ENCODE measurements at regions not wholly inside any gene's neighbourhood (a gene's known extent, or its start where the extent isn't known, plus 50 kb on each side); places are given as distances from the start of the nearest gene placed in this dataset.

DNA sequence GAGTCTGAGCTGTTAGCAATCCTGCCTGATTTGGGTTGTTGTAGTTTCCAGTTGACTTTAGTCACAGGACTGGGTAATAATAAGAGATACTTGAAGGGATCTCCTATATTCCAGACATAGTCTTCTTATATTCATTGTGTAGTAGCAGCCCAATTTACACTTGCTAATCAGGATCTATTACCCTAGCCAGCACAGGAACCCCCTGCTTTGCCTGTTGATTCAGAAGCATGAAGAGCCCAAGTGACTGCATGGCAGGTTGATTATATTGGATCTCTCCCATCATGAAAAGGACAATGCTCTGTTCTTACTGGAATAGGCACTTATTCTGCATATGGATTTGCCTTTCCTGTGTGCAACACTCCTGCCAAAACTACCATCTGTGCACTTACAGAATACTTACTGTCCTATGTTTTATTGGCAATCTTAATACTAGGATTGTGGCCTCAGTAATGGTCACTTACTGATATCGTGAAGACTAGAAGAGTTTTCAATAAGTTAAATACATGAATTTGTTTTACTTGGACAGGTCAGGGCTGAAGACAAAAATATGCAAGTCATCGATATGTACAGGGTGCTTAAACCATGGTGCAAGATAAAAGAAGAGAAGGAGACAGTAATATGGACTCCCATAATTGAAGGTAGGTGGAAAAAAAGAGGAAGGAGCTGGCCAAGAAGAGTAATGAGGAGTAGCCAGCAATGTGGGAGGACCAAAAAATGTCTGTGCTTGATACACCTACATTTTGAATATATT is 304.1 kb downstream of the MCTP2 start:
- no peak for DNase-seq

DNA sequence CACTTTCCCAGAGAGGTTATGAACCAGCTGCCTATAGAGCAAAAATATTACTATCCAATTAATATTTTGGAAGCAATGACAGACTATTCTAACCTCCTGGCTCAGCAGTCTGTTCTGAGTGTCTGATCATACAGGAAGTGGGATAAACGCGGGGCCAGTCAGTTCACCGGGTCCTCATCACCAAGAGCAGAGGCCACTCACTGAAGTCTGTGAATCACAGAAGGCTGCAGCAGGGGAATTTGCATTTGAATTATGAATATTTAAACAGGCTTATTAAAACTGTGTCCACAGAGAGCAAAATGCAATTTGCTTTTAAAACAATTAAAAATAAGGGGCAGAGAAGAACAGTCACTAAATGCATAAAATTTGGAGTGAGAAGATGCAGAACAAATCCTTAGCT is 305.2 kb downstream of the MCTP2 start:
- DNase-seq, result no peak

DNA sequence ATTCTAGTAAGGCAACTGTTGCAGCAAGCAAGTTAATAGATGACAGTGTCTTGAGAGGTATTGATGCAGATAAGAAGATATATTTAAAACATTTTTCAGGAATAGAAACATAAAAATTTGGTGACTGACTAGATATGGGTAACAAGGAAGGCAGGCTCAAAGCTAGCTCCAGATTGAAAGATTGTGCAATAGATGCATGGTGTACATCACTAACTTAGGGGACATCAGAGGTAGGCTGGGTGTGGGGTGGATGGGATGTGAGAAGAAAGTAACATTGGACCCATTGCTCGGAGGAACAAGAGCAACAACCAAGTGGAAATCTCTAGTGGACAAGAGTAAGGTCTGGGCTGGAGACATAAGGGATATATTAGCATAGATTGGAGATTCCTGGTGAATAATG is 306.9 kb downstream of the MCTP2 start:
- no peak for DNase-seq

DNA sequence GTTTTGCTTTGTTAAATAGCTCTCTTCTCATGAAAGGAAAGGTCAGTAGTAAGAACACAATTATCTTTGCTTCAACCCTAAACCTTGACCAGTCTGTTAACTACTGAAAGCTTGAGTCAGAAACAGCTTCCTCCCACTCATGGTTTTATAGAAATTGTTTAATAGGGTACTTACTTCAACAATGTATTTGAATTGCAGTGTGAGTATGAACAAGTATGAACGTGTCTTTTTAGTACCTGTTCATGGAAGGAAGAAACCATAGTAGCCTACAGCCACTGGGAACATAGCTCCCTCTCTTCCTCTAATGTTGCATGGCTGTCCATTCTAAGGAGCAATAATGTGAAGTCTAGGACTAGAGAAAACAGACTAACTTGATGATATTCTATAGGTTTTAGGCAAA is 311.0 kb downstream of the MCTP2 start:
- DNase-seq, result no peak

DNA sequence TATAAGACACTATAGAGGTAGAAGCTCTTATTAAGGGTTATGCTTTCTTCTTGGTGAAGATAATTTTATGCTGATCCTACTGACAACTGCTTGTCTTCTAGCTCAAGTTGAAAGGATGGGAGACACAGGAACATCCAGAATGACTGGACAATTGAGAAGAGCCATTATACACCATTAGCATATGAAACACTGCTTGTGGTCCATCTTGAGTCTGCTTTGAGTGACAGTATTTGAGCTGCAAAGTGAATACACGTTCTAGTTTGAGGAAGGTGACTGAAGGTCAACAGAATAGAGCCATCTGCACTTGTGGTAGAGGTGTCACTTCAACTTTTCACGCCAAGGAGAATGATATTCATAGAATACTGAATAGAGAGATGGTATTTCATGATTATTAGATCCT is 315.4 kb downstream of the MCTP2 start:
- no peak for DNase-seq

DNA sequence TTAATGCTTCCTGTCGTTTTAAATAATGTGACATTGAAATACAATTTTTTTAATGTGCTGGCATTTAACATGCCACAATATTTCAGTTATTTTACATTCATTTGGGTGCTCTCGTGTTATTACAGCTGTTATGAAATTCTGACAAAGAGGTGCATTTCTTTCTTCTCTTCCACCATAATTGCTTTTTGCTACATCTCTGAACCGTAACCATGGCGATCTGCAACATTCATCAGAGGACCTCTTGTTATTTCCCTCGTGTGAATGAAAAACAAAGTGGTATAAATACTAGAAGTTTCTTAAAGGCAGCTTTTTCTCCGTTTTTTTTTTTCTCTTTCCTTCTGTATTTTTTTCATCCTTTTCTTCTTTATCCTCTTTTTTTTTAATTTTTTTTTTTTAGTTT is 316.4 kb downstream of the MCTP2 start:
- DNase-seq, result no peak

DNA sequence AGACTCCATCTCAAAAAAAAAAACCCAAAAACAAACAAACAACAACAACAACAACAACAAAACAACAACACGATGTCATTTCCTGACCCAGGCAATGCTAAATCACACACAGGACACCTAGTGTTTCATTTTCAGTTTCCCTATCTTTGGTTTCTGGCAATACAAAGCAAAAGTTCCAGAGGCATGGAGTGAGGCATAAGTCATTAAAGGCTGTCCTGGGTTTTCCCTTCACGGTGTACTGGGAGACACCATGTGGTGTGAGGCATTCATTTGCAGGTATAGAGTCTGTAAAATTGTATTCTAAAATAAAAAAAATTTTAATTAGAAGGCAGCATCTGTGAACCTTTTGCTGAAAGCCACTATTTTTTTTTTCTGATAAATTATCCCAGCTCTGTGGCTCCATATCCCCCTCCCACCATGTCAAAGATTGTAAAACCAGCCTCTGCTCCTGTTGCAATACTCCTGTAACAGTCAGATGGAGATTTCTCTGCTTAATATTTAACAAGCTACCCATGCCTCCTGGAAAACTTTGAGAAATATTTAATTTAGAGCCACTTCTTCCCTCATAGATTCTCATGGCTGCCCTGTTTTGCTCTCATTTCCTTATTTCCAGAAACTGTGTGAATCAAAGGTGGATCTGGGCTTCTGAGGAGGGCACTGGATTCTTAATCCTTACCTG is 324.6 kb downstream of the MCTP2 start:
- no peak for DNase-seq

DNA sequence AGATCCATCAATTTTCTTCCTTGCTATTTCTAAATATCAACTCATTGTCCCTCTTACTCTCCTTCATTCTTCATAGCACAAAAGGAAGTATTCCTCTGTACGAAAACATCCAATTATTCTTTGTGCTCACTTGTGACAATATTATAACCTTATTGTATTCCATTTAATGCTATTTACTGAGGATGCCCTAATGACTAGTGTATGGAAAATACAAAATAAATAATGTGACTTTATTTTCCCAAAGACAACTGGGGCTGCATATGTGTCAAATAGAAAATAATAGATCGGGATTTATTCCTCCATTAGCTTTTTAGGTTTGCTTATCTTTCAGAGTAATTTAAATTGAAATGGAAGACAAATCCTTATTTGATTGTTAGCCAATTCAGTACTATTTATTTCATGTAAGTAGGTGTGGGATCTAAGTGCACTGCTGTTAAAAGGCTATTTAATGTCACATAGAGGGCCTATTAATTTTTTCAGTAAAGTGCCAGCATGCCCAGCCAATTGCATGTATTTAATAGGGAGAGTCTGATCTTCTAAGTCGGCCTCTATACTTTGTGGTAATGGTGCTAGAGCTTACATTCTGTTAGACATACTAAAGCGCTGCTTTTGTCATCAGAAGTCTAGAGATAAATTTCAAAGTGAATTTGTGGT is 329.8 kb downstream of the MCTP2 start:
- DNase-seq, result no peak

DNA sequence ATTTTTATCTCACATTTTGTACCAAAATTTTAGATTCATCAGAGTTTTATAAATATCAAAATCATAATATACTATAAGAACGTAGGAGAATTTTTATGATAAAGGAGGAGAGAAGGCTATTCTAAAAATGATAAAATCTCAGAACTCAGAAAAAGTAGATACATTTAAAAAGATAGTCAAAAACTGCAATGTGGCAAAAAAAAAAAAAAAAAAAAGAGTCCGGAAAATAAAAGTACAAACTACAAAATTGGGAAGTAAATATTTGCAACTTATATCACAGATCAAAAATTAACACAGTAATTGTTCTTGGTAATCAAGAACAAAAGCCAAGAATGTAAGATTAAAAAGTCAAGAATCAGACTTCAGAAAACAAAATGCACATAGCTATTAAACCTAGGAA is 332.1 kb downstream of the MCTP2 start:
- no peak for DNase-seq

DNA sequence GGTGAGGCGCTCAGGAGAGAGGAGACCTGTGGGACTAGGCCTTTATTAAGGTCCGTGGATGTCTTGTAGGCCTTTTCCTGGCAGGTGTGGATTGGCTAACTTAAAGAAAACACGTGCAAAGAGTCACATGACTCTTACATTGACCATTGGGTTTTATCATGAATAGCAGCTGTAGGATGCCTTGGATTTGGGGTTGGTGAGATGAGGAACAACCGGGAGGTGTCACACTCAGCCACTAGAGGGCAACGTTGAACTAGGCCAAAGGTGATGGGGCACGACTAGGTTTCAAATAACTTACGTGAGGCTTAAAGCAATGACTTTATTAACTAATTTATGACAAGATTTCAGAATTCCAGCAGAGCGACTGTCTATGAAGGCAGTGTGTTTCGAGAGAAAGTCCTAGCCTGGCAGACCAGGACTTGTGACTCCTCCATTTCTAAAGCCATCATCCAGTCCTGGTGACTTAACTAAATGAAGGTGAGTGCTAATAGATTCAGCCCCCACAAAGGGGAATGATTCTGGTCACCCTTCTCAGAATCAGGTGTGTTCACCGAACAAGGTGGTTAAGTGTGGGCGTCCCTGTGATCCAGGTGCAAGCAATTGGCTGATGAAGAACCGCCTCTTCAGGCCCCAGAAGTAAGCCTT is 345.6 kb downstream of the MCTP2 start:
- DNase-seq, result no peak

DNA sequence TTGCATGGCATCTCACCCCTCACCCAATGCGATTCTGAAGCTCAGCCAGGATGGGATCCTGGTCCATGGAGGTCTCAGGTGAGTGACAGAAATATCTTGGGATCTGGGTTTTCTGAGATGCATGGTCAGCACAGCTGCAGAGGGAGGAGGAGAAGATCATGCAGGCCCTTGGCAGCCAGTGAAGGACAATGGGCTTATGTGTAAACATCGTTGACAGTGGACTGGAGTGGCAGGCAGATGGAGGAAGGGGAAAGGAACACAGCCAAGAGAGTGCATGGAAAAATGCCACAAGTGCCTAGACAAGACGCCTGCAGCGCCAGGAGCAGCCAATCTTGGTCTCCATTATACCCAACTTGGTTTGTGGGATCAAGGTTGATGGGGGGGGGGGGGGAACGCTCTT is 347.9 kb downstream of the MCTP2 start:
- DNase-seq, result no peak

DNA sequence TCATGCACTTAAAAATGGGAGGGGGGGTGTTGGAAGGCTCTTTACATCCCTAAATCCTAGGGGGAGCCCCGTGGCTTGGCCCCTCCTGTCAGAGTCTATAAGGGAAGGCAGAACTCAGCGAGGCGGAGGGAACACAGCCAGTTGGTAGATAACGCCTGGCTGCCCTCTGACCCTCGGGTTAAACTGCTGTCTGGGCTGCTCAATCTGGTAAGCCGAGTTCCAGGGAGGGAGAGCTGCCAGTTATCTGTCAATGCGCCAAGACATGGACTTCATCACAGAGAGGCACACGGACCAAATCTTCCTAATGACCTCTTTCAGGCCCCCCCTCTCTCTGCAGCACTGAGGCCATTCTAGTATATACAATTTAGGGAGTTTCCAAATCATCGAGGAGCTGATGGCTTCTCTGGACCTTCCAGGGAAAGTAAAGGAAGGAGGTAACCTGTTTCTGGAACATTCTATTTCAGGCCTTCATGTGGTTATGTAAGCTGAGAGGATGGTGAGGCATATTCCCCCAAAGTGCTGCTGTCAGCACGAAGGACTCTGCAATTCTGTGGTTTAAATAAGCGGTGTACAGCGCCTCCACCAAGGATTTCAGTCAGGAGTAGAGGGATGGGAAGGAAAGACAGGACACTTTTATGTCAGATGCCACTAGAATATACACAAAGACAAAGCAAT is 349.0 kb downstream of the MCTP2 start:
- DNase-seq, result no peak

DNA sequence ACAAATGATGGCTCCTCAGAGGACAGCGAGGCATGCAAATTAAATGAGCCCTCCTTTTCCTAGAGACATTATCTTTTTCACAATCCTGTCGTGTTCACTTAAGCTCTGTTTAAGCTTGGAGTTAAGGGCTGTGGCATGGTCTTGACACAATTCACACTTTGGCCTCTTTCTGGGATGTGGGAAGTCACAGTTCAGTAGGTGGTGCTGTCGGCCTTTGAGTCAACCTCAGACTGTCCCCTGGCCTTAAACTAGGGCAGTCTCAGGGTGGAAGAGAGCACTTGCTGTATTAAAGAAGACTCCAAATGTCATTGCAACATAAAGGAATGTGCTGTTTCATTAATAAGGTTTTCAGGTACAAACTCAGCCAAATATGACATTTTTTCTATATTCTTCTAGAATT is 351.0 kb downstream of the MCTP2 start:
- DNase-seq, result no peak

DNA sequence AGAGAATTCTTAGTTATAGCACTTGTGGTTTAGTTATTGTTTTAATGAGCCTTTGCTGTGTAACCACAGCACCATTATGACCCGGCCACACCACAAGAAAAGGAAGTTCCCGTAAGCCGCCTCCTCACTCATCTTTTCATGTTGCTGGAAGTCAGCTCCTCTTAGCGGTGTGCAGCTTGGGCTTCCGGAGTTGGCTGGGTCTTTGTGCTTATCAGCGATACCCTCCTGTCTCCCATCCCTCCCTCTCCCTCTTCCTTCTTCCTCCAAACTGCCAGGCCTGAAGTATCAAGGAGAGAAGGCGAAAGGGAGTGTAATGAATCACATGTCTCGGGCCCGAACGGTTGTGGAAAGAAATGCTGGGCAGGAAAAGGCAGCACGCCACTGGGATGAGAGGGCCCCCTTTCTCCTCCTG is 353.5 kb downstream of the MCTP2 start:
- no peak for DNase-seq

DNA sequence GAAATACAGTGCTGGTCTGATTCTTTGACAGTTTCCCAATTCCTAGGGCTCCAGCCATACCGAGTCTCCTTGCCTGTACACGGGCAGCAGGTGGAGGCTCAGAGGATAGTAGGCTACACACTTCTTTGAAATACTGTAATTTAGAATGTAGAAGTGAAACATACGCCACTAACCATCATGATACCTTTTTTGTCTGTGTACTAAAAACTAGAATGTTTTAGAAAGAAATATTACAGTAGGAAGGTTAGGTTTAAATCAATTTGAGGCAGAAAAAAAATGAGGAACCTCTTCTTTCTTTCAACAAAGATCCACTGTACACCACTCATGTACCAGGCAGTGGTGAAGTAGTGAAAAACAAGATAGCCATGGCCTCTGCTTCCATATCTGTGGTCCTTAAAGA is 354.7 kb downstream of the MCTP2 start:
- DNase-seq, result no peak

DNA sequence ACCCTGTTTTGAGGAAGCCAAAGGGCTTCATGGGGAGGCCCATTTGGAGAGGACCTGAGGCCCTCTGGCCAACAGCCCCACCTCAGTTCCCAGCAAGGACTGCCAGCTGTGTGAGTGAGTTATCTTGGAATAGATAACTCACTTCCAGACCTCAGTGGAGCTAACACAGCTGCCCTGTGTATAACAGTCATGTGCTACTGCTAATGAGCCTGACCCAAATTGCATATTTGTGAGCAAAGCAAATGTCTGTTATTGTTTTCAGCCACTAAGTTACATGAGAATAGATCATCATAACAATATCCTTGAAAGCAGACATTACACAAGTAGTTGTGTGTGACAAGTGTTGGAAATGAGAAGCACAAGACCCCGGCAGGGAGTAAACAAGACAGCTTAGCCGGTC is 355.8 kb downstream of the MCTP2 start:
- no peak for DNase-seq

DNA sequence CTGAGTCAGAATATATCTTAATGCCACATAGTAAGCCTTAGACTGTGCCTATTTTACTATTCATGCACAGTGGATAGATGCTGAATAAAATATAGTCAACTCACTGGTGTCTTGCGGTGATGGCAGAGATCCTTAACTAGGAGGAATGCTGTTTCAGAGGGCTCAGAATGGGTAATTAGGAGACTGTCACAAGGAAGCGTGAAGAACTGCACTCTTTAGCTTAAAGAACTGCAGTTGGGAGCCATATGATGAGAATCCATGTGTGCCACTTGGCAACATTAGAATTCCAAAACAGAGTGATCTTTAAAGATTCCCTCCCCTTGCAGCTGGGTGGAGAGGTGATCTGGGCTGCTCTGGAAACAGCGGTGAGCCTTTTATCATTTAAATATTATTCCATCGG is 357.6 kb downstream of the MCTP2 start:
- DNase-seq, result no peak

DNA sequence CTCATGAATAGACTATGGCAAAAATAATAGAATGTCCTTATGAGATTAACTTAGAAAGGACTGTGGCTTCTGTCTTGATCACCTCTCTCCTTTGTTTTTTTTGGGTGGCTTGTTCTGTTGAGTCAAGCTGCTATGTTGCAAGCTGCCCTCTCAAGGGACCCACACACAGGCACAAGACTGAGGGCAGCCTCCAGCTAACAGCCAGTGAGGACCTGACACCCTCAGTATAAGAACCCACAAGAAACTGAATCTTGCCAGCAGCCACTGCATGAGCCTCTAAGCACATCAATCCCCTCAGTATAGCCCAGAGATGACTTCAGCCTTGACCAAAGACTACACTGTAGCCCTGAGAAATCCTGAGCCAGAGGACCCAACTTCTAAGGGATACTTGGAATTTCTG is 361.1 kb downstream of the MCTP2 start:
- no peak for DNase-seq

DNA sequence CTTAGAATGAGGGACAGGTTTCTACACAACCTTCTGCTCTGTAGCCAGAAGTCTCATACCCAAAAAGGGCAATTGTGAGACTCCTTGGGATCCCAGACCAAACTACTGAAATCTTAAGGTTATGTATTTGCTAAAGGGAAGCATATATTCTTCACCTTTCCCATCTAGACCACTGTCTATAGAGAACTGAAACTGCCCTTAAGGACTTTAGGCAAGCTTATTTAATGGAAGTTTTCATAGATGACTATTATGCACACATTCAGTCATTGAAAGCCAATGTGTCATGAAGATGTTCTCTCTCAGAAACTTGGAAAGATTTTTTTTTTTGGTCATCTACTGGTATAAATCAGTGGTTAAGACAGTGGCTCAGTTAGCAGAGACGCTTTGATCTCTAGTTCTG is 365.3 kb downstream of the MCTP2 start:
- no peak for DNase-seq

DNA sequence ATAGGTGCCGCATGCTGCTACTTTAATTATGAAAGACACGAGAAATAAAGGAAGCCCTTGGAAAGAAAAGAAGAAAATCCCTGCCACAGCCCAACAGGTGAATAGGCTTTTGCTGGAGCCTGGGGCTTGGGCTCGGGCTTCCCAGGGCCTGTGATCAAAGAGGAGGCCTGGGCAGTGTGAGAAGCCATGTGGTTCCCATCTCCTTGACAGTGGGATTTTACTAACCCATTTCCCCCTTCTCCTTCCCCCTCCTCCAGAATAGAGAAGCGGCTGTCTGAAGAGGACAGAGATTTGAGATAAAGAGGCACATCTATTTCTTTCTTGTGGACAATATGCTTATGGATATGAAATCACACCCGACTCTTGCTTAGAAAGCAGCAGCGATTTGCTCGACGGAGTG is 369.1 kb downstream of the MCTP2 start:
- DNase-seq, result no peak

DNA sequence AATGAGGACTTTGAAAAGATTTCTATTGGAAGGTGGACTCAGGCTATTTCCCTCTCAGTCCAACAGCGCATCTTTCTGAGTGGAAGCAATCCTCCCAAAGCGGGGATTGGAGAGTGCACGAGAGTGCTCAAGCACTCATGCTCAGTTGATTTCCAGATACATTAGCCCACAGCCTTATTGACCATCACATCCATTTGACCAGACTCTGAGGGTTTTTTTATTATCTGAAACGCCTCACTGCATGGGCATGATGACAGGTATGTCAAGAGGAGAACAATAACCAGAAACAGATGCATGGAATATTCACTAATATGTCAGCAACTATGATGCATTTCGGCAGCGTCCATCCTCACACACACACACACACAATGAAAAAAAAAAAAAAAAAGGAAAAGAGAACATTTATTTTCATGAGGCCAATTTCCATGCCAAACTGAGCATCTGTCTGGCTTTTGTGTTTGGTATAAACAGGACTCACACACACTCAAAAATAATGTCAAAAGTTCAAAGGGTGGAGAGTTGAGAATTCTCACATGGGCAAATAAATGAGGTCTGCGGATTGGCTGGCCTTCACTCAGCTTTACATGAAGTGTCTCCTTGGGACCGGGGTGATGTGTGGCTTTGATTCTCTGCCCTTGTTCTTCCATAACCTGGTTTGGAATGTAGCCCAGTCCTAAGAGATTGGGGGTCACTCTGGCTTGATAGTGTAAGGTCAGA is 371.6 kb downstream of the MCTP2 start:
- DNase-seq, result no peak

DNA sequence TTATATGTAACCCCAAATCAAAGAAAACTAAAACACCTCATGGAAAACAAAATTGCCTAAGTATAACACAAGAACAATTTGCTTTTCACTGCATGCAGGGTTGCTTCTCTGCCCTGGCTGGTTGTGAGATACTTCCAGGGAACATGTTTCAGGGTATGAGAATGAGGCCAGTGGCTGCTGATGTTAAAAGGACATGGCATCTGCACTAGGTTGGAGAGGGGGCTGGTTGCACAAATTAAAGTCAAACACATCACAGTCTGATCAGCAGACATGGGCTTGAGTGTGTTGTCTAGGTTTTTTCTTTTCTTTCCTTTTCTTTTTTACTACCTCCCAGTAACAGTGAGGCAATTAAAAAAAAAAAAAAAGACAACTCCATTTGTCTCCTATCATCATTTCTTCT is 374.9 kb downstream of the MCTP2 start:
- DNase-seq, result no peak

Data from amniotic stem cell (primary cell).